ENCODE measurements at regions not wholly inside any gene's neighbourhood (a gene's known extent, or its start where the extent isn't known, plus 50 kb on each side); places are given as distances from the start of the nearest gene placed in this dataset.

GRCh38 chr18:73199151-73199550 is 331.4 kb upstream of the NETO1 start:
- H3K9me3 ChIP-seq, result no peaks in the 10 kb centered on the region
- H3K36me3 ChIP-seq (replicated peaks), result no peaks in the 10 kb centered on the region
- in situ Hi-C loops (cut with MboI; ENCODE audit: low sequenced_read_pairs), result no loop called here
- H3K4me1 ChIP-seq, result no peaks in the 10 kb centered on the region
- no peak overlapping the region for H3K4me3 ChIP-seq
- H3K27me3 ChIP-seq (ENCODE audit: low read depth), result no peaks in the 10 kb centered on the region
- no peak for DNase-seq (ENCODE audit: low spot score in 2 of 2)

- no peaks in the 10 kb centered on the region for H3K36me3 ChIP-seq (replicated peaks)
- no peaks in the 10 kb centered on the region for H3K27me3 ChIP-seq (ENCODE audit: low read depth)
- no peaks in the 10 kb centered on the region for H3K4me1 ChIP-seq
- in situ Hi-C loops (cut with MboI; ENCODE audit: low sequenced_read_pairs), result no loop called here
- H3K9me3 ChIP-seq, result 0 out of 2 replicates have a peak, but pooled peaks cover 2% of the 10 kb centered on the region
- no peak overlapping the region for H3K4me3 ChIP-seq
- DNase-seq (ENCODE audit: low spot score in 2 of 2), result no peak
Observed at GRCh38 chr18:73189718-73190117, 321.9 kb upstream of the NETO1 start.

GRCh38 chr18:73168236-73168635 is 300.4 kb upstream of the NETO1 start:
- H3K9me3 ChIP-seq, result no peaks in the 10 kb centered on the region
- no peaks in the 10 kb centered on the region for H3K4me1 ChIP-seq
- H3K4me3 ChIP-seq, result no peak overlapping the region
- no peaks in the 10 kb centered on the region for H3K27me3 ChIP-seq (ENCODE audit: low read depth)
- H3K36me3 ChIP-seq (replicated peaks), result no peaks in the 10 kb centered on the region
- no peak for DNase-seq (ENCODE audit: low spot score in 2 of 2)
- in situ Hi-C loops (cut with MboI; ENCODE audit: low sequenced_read_pairs), result no loop called here

DNA sequence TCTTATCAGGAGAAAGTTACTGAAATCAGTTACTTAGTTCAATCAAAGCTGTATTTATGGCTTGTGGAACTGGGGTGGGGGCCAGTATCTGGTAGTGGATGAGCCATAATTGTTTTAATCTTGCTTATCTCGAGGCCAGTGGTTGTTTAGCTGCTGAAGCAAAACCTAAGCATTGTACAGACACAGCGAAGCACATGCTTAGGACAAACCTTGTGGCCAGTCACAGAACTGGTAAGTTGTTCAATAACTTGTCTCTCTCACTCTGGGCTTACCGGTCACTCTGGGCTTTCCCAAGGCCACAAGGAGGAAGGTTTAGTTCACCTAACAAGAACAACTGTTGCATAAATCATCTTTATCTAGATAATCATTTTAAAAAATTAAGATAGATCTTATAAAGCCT is 296.6 kb upstream of the NETO1 start:
- in situ Hi-C loops (cut with MboI; ENCODE audit: low sequenced_read_pairs), result no loop called here
- Histone ChIP-seq H3K27me3 (ENCODE audit: low read depth) (no peaks in the 10 kb centered on the region), H3K4me3 (no peak overlapping the region), H3K9me3 (no peaks in the 10 kb centered on the region), H3K4me1 (no peaks in the 10 kb centered on the region), H3K36me3 (replicated peaks) (no peaks in the 10 kb centered on the region)
- no peak for DNase-seq (ENCODE audit: low spot score in 2 of 2)

GRCh38 chr18:73163236-73163635 is 295.4 kb upstream of the NETO1 start:
- Histone ChIP-seq H3K4me3 (no peak overlapping the region), H3K4me1 (no peaks in the 10 kb centered on the region), H3K36me3 (replicated peaks) (no peaks in the 10 kb centered on the region), H3K9me3 (no peaks in the 10 kb centered on the region), H3K27me3 (ENCODE audit: low read depth) (no peaks in the 10 kb centered on the region)
- in situ Hi-C loops (cut with MboI; ENCODE audit: low sequenced_read_pairs), result no loop called here
- DNase-seq (ENCODE audit: low spot score in 2 of 2), result no peak

DNA sequence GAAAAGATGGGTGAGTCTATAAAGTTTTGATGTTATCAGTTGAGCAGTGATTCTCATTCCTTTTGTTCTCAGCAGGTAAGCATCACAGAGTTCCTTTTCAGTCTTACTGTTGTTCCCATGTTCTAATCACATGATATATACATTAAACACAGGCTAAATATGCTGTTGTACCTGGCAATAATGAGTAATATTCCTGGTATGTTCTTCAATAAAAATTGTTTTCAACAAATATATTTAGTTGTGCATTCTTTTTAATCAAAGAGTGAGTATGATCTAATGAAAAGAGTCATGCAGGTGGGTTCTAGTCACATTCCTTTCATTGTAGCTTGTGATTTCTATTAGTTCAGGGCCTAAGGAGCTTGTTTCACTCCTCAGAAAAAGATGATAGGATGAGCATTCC is 288.3 kb upstream of the NETO1 start:
- in situ Hi-C loops (cut with MboI; ENCODE audit: low sequenced_read_pairs), result no loop called here
- Histone ChIP-seq H3K4me1 (no peaks in the 10 kb centered on the region), H3K27me3 (ENCODE audit: low read depth) (no peaks in the 10 kb centered on the region), H3K36me3 (replicated peaks) (no peaks in the 10 kb centered on the region), H3K4me3 (no peak overlapping the region), H3K9me3 (no peaks in the 10 kb centered on the region)
- no peak for DNase-seq (ENCODE audit: low spot score in 2 of 2)

DNA sequence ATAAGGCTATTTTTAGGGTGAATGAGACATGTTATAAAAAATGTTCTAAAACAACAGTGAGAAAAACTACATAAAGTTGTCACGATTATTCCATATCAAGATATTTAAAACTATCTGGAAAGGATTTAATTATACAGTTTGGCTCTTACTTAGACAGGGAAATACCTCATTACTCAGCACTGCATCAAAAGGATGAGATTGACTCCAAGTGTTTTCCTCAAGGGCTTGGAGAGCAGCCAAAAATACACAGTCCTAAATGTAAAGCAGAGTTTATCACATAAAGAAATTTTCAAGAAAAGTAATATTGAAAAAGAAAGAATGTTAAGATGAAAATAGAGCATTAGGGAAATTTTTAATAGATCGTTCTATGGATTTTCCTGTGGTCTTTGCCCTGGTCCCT is 285.5 kb upstream of the NETO1 start:
- H3K4me1 ChIP-seq, result no peaks in the 10 kb centered on the region
- no peak for DNase-seq (ENCODE audit: low spot score in 2 of 2)
- H3K4me3 ChIP-seq, result no peak overlapping the region
- no peaks in the 10 kb centered on the region for H3K27me3 ChIP-seq (ENCODE audit: low read depth)
- no peaks in the 10 kb centered on the region for H3K36me3 ChIP-seq (replicated peaks)
- in situ Hi-C loops (cut with MboI; ENCODE audit: low sequenced_read_pairs), result no loop called here
- H3K9me3 ChIP-seq, result no peaks in the 10 kb centered on the region

GRCh38 chr18:73151086-73151485 is 283.3 kb upstream of the NETO1 start:
- Histone ChIP-seq H3K9me3 (no peaks in the 10 kb centered on the region), H3K4me3 (no peak overlapping the region), H3K4me1 (no peaks in the 10 kb centered on the region), H3K27me3 (ENCODE audit: low read depth) (no peaks in the 10 kb centered on the region), H3K36me3 (replicated peaks) (no peaks in the 10 kb centered on the region)
- DNase-seq (ENCODE audit: low spot score in 2 of 2), result no peak
- in situ Hi-C loops (cut with MboI; ENCODE audit: low sequenced_read_pairs), result no loop called here

GRCh38 chr18:73150199-73150598 is 282.4 kb upstream of the NETO1 start:
- in situ Hi-C loops (cut with MboI; ENCODE audit: low sequenced_read_pairs), result no loop called here
- Histone ChIP-seq H3K4me1 (no peaks in the 10 kb centered on the region), H3K36me3 (replicated peaks) (no peaks in the 10 kb centered on the region), H3K27me3 (ENCODE audit: low read depth) (no peaks in the 10 kb centered on the region), H3K9me3 (no peaks in the 10 kb centered on the region), H3K4me3 (no peak overlapping the region)
- DNase-seq (ENCODE audit: low spot score in 2 of 2), result no peak

DNA sequence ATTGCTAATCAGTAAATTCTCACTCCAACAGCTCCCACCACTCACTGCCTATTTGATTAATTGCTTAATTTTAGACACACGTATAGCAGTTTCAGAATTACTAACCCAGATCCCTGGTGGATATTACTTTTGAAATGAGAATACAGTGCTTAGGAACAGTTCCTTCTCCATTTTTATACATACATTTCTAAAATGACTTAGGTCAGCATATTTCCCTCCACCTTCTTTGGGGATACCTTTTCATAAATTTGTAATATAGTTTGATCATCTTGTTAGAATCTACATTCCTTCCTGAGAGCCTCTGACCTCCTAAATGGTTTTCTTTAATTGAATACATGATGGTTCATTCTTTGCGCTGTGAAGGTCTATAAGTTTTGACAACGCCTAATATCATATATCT is 279.8 kb upstream of the NETO1 start:
- H3K27me3 ChIP-seq (ENCODE audit: low read depth), result no peaks in the 10 kb centered on the region
- H3K4me1 ChIP-seq, result no peaks in the 10 kb centered on the region
- no peaks in the 10 kb centered on the region for H3K36me3 ChIP-seq (replicated peaks)
- DNase-seq (ENCODE audit: low spot score in 2 of 2), result no peak
- in situ Hi-C loops (cut with MboI; ENCODE audit: low sequenced_read_pairs), result no loop called here
- no peak overlapping the region for H3K4me3 ChIP-seq
- no peaks in the 10 kb centered on the region for H3K9me3 ChIP-seq

DNA sequence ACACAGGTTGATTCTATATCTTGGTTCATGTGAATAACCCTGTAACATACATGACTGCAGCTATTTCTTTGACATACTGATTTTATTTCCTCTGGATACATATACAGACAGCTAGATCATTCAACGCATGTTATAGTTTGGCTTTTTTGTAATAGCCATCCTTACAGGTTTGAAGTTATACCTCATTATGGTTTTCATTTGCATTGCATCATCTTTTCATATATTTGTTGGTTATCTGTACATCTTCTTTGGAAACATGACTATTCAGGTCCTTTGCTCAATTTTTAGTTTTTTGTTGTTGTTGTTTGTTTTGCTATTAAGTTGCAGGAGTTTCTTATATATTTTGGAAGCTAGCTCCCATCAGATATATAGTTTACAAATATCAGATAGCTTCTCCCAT is 276.2 kb upstream of the NETO1 start:
- H3K4me3 ChIP-seq, result no peak overlapping the region
- H3K27me3 ChIP-seq (ENCODE audit: low read depth), result no peaks in the 10 kb centered on the region
- H3K4me1 ChIP-seq, result no peaks in the 10 kb centered on the region
- H3K36me3 ChIP-seq (replicated peaks), result no peaks in the 10 kb centered on the region
- no peak for DNase-seq (ENCODE audit: low spot score in 2 of 2)
- no peaks in the 10 kb centered on the region for H3K9me3 ChIP-seq
- in situ Hi-C loops (cut with MboI; ENCODE audit: low sequenced_read_pairs), result no loop called here

DNA sequence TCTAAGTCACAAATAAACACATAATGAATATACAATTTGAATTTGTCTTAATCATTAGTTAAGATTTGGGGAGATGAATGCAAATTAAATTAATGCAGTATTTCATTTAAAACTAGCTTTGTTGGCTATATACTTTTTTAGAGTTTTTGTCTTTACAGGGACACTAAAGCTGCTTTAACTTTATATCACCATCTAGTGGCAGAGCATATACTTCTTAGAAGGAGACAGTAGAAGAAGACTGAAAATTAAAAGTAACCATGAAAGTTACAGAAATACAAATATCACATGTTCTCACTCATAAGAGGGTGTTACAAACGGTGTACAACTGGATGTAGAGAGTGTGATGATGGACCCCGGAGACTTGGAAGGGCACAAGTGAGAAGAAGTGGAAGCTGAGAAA is 268.3 kb upstream of the NETO1 start:
- in situ Hi-C loops (cut with MboI; ENCODE audit: low sequenced_read_pairs), result no loop called here
- H3K4me3 ChIP-seq, result no peak overlapping the region
- no peak for DNase-seq (ENCODE audit: low spot score in 2 of 2)
- H3K27me3 ChIP-seq (ENCODE audit: low read depth), result no peaks in the 10 kb centered on the region
- H3K36me3 ChIP-seq (replicated peaks), result no peaks in the 10 kb centered on the region
- no peaks in the 10 kb centered on the region for H3K4me1 ChIP-seq
- H3K9me3 ChIP-seq, result no peaks in the 10 kb centered on the region

DNA sequence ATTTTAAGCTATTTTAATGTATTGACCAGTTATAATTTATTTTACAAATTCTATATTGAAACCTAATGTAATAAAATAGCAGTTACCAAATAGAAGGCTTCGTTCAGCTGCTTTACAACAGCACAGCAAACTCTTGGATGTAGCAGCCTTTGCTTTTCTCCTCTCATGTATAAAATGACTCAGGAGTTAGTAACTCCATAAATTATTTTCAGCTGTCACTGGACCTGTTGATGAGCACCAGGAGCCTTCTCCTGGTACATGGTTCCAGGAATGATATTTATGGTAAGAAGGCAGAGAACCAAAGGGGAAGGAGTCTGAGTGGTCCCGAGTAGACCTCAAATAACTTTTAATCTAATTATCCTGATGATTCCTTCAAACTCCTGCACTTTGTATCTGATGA is 256.4 kb upstream of the NETO1 start:
- H3K27me3 ChIP-seq (ENCODE audit: low read depth), result no peaks in the 10 kb centered on the region
- no peak for DNase-seq (ENCODE audit: low spot score in 2 of 2)
- in situ Hi-C loops (cut with MboI; ENCODE audit: low sequenced_read_pairs), result no loop called here
- H3K36me3 ChIP-seq (replicated peaks), result no peaks in the 10 kb centered on the region
- H3K9me3 ChIP-seq, result no peaks in the 10 kb centered on the region; the same call in 1 of the 2 replicates
- no peak overlapping the region for H3K4me3 ChIP-seq
- H3K4me1 ChIP-seq, result no peaks in the 10 kb centered on the region

DNA sequence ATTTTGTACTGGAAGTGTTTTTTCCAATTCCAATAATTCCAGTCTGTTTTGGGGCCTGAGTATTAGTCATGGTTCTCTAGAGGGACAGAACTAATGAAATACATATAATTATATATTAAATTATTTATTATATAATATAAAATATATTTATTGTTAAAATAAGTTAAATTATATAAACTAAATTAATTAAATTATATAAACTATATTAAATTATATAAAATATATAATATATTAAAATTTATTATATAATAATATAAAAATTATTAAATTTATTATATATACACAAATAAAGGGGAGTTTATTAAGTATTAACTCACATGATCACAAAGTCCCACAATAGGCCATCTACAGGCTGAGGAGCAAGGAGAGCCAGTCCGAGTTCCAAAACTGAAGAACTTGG is 253.4 kb upstream of the NETO1 start:
- in situ Hi-C loops (cut with MboI; ENCODE audit: low sequenced_read_pairs), result no loop called here
- H3K27me3 ChIP-seq (ENCODE audit: low read depth), result no peaks in the 10 kb centered on the region
- H3K4me1 ChIP-seq, result no peaks in the 10 kb centered on the region
- DNase-seq (ENCODE audit: low spot score in 2 of 2), result no peak
- no peaks in the 10 kb centered on the region; the same call in 1 of the 2 replicates for H3K9me3 ChIP-seq
- H3K4me3 ChIP-seq, result no peak overlapping the region
- no peaks in the 10 kb centered on the region for H3K36me3 ChIP-seq (replicated peaks)

DNA sequence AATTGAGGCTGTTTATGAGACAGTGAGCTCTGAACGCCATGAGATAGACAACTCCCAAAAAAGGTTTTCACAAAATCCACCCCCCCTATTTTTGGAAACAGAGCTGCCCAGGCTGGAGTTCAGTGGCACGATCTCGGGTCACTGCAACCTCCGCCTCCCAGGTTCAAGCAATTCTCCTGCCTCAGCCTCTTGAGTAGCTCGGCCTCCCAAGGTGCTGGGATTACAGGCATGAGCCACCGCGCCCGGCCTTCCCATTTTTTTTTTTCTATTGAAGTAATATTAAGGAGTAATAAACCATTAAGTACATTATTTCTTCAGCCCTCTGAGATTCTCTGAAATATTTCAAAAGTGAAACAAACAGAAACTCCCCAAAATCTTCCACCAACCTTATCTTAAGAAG is 252.8 kb upstream of the NETO1 start:
- H3K36me3 ChIP-seq (replicated peaks), result no peaks in the 10 kb centered on the region
- H3K4me1 ChIP-seq, result no peaks in the 10 kb centered on the region
- no peaks in the 10 kb centered on the region; the same call in 1 of the 2 replicates for H3K9me3 ChIP-seq
- in situ Hi-C loops (cut with MboI; ENCODE audit: low sequenced_read_pairs), result no loop called here
- no peak overlapping the region for H3K4me3 ChIP-seq
- H3K27me3 ChIP-seq (ENCODE audit: low read depth), result no peaks in the 10 kb centered on the region
- no peak for DNase-seq (ENCODE audit: low spot score in 2 of 2)

Data from HAP-1 (cell line).